Fibroblast of mammary gland (primary cell): ENCODE measurements at regions not wholly inside any gene's neighbourhood (a gene's known extent, or its start where the extent isn't known, plus 50 kb on each side); places are given as distances from the start of the nearest gene placed in this dataset.
A peak's percentile ranks its signal among the peaks of the same experiment; 100 is the strongest.

Experiments
- DNase-seq: peaks from one replicate; pipeline ENCODE4 v3.0.0-alpha.2; 2010; ENCODE audit warnings: low read depth
- H3K4me3 ChIP-seq: 2 replicates; pipeline ENCODE4 v1.5.1; 2011; ENCODE audit warnings: low read depth, mild to moderate bottlenecking, low read length, moderate library complexity; ENCODE audit not compliant: control insufficient read depth
- TF ChIP-seq, protein P1 (sequence below): conservative IDR thresholded peaks from 2 replicates; pipeline ENCODE4 v1.5.1; 2011; ENCODE audit warnings: low read depth, low read length, inconsistent platforms; ENCODE audit not compliant: control insufficient read depth, insufficient read depth

DNA sequence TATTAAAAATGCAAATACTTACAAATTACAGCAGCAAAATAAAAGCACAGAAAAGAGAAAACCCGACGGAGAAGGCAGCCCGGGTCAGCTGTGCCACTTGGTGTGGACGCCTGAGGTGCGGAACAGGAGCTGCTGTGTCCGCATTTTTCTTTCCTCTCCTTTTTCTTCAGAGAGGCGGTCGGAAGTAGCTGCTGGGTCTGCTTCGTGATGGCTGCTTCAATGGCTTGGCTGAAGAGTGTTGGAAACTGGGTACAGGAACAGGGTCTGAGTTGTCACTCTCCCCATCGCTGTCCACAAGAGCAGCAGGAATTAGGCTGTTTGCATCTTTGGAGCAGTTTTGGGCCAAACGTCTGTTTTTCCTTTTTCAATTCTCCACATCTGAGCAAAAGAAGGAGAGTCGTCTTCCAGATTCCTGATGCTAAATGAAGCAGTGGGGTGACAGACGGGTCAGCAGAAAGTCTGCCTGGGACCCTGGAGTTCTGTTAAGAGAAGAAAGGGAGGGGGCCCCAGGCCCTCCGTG lies 53.5 kb upstream of the ARL8B start:
- TF ChIP-seq, protein P1, sequence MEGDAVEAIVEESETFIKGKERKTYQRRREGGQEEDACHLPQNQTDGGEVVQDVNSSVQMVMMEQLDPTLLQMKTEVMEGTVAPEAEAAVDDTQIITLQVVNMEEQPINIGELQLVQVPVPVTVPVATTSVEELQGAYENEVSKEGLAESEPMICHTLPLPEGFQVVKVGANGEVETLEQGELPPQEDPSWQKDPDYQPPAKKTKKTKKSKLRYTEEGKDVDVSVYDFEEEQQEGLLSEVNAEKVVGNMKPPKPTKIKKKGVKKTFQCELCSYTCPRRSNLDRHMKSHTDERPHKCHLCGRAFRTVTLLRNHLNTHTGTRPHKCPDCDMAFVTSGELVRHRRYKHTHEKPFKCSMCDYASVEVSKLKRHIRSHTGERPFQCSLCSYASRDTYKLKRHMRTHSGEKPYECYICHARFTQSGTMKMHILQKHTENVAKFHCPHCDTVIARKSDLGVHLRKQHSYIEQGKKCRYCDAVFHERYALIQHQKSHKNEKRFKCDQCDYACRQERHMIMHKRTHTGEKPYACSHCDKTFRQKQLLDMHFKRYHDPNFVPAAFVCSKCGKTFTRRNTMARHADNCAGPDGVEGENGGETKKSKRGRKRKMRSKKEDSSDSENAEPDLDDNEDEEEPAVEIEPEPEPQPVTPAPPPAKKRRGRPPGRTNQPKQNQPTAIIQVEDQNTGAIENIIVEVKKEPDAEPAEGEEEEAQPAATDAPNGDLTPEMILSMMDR, result no peak
- H3K4me3 ChIP-seq, result no peak overlapping the region
- DNase-seq, result no peak

DNA sequence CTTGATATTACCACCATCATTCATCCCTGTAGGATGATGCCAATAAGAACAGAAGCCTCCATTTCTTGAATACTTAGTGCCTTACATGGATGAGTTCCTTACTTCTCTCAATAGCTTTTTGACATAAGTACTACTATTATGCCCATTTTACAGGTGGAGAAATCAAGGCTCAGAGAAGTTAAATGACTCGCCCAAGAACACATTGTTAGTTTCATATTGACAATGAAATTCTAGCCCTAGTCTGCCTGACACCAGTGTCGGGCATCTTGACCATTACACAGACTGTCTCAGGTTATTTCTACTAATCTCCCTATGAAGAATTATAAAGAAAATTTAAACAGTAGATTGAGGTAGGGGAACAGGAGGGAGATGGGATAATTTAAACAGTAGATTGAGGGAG lies 52.5 kb upstream of the ARL8B start:
- no peak overlapping the region for H3K4me3 ChIP-seq
- no peak for DNase-seq
- TF ChIP-seq, protein P1, result no peak

GRCh38 chr3:5071061-5071460 lies 51.0 kb upstream of the ARL8B start:
- H3K4me3 ChIP-seq, result no peak overlapping the region
- TF ChIP-seq, protein P1, result no peak
- DNase-seq, result peak; percentile 83

GRCh38 chr3:5072100-5072816 lies 49.8 kb upstream of the ARL8B start:
- H3K4me3 ChIP-seq, result no peak overlapping the region
- DNase-seq, result peak; percentile 25
- TF ChIP-seq, protein P1, result no peak
